Kidney tubule cell (primary cell): ENCODE measurements at regions not wholly inside any gene's neighbourhood (a gene's known extent, or its start where the extent isn't known, plus 50 kb on each side); places are given as distances from the start of the nearest gene placed in this dataset.

Experiments
- DNase-seq: peaks from one replicate; pipeline ENCODE4 v3.0.0-alpha.2; 2018; ENCODE audit warnings: low spot score

- DNase-seq = no peak
These were observed 2202.0 kb downstream of the PCDH9 start for GRCh38 chr13:65028101-65028500.

GRCh38 chr13:65026505-65026904 is 2203.6 kb downstream of the PCDH9 start:
- no peak for DNase-seq

- DNase-seq = no peak
These were observed 2218.8 kb downstream of the PCDH9 start for GRCh38 chr13:65011378-65011777.

- no peak for DNase-seq
These were observed 2232.7 kb downstream of the PCDH9 start for GRCh38 chr13:64997438-64997837.

GRCh38 chr13:64993514-64994164 is 2236.5 kb downstream of the PCDH9 start:
- no peak for DNase-seq

- DNase-seq = no peak
These were observed 2237.8 kb downstream of the PCDH9 start for GRCh38 chr13:64992314-64992713.

GRCh38 chr13:64985075-64985474 is 2245.1 kb downstream of the PCDH9 start:
- no peak for DNase-seq

- no peak for DNase-seq
These were observed 2267.7 kb downstream of the PCDH9 start for GRCh38 chr13:64962404-64962803.

GRCh38 chr13:64959276-64959675 is 2270.9 kb downstream of the PCDH9 start:
- no peak for DNase-seq

GRCh38 chr13:64958106-64958505 is 2272.0 kb downstream of the PCDH9 start:
- DNase-seq = no peak

- DNase-seq = no peak
These were observed 2291.5 kb downstream of the PCDH9 start for GRCh38 chr13:64938660-64939059.

GRCh38 chr13:64937302-64937701 is 2292.8 kb downstream of the PCDH9 start:
- no peak for DNase-seq

- DNase-seq = no peak
These were observed 2293.3 kb downstream of the PCDH9 start for GRCh38 chr13:64936879-64937278.

GRCh38 chr13:64935441-64935840 is 2294.7 kb downstream of the PCDH9 start:
- no peak for DNase-seq

- DNase-seq = no peak
These were observed 2295.4 kb downstream of the PCDH9 start for GRCh38 chr13:64934569-64935362.

- DNase-seq = no peak
These were observed 2299.5 kb downstream of the PCDH9 start for GRCh38 chr13:64930636-64931035.

GRCh38 chr13:64928696-64929499 is 2301.2 kb downstream of the PCDH9 start:
- DNase-seq = peak; percentile 87

- no peak for DNase-seq
These were observed 2304.4 kb downstream of the PCDH9 start for GRCh38 chr13:64925727-64926126.

- DNase-seq = no peak
These were observed 2304.9 kb downstream of the PCDH9 start for GRCh38 chr13:64925284-64925683.

- no peak for DNase-seq
These were observed 2305.7 kb downstream of the PCDH9 start for GRCh38 chr13:64924401-64924800.

- DNase-seq = no peak
These were observed 2312.6 kb downstream of the PCDH9 start for GRCh38 chr13:64917566-64917965.

GRCh38 chr13:64912141-64912540 is 2318.0 kb downstream of the PCDH9 start:
- peak; percentile 58 for DNase-seq

GRCh38 chr13:64910096-64910495 is 2320.0 kb downstream of the PCDH9 start:
- DNase-seq = no peak
